GM19239 (cell line): ENCODE measurements at regions not wholly inside any gene's neighbourhood (a gene's known extent, or its start where the extent isn't known, plus 50 kb on each side); places are given as distances from the start of the nearest gene placed in this dataset.
"Not testable (repeated sequence)": the region's sequence is repeated elsewhere in the genome, so short reads cannot be mapped to it uniquely, and the experiment has no call there.

Experiments
- DNase-seq: peaks from one replicate; pipeline ENCODE4 v3.0.0; 2011; ENCODE audit warnings: low spot score; ENCODE audit not compliant: insufficient read length
- FAIRE-seq: peaks from 2 replicates; lab custom pipeline; 2011; peaks lifted over from hg19 to GRCh38; lab: Jason Lieb, UNC

DNA sequence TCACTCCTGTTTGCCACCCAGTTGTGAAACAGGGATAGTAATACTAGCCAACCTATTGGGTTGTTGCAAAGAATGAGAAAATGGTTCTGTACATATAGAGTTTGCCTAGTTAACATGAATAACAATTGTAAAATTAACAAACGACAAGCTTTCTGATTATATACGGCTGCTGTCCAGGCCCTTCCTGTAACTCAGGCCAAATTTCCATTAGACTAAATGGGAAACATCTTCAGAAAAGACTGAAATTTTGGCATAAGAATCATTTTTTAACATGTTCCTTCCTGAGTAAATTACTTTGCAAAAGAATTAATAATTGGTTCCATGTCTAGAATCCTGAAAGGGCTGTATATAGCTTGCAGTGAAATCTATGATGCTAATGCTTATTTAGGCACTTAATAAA lies 117.7 kb upstream of the SATB2 start:
- no peak for DNase-seq
- no peak for FAIRE-seq

DNA sequence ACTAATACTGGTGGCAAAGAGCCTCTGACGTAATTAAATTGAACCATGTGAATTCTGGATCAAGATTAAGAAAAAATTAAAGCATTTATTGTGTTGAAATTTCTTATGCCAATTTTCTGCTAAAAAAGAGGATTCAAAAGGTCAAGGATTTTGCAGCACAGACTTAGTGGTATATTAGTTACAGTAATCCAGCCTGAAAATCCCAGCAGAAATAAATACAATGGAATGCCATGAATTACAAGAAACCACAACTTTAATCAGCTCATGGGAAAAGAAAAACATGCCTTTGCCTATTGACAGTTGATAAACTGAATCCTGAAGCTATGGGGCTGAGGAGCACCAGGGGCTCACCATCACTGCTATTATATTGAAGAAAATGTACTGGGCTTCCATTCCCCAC lies 114.8 kb upstream of the SATB2 start:
- FAIRE-seq (no peak), DNase-seq (no peak)

DNA sequence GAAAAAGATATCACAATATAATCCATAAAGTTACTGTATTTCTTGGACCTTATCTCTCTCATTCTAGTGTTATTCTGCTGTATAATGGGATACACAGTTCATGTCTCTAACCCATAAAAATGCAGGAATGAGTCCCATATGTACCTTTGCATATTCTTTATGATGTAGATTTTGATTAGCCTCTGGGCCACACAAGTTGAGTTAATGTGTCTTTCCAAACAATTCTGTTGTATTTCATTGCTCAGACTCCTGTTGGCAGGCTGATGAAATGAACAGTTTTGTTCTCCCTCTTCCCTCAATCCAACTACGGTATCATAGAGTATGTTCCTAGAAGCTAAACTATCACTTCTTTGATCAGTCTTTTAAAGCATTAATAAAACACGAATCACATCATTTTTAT lies 113.2 kb upstream of the SATB2 start:
- no peak for FAIRE-seq

DNA sequence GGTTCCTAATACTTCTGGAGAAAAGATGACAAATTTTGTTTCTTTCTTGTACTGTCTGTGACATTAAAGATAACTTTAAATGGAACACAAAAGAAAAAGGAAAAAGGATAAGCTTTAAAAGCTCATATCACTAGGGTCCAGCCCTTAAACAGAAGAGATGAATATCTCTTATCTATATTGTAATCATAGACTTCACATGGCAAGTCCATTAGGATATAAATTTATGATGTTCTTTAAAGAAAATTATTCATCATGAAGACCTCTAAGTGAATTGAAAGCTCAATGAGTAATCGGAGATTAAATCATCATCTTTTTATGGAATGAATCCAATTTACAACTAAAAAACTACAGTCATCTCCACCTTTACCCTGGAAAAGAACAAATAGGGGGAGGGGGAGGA lies 111.6 kb upstream of the SATB2 start:
- no peak for FAIRE-seq

More for the DNA sequence above, 113.2 kb upstream of the SATB2 start:
- no peak for DNase-seq

DNA sequence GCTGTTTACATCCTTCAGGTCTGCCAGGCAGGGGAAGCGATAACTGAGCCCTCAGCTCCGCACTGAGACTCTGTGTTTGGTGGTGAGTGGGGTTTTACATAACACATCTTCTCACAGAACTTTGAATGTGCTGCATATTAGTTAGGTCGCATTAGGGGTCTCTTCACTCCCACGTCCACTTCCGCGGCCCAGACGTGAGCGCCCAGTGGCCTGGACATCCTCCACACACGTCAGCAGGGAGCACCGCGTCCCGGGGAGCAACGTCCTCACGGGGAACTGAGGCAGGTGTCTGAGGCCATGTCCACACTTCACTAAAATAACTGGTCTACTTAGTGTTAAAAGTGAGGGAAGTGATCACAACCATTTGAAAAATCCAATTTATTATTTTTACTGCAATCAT lies 100.4 kb upstream of the SATB2 start:
- no peak for FAIRE-seq
- no peak for DNase-seq

More for the DNA sequence above, 111.6 kb upstream of the SATB2 start:
- DNase-seq, result no peak

DNA sequence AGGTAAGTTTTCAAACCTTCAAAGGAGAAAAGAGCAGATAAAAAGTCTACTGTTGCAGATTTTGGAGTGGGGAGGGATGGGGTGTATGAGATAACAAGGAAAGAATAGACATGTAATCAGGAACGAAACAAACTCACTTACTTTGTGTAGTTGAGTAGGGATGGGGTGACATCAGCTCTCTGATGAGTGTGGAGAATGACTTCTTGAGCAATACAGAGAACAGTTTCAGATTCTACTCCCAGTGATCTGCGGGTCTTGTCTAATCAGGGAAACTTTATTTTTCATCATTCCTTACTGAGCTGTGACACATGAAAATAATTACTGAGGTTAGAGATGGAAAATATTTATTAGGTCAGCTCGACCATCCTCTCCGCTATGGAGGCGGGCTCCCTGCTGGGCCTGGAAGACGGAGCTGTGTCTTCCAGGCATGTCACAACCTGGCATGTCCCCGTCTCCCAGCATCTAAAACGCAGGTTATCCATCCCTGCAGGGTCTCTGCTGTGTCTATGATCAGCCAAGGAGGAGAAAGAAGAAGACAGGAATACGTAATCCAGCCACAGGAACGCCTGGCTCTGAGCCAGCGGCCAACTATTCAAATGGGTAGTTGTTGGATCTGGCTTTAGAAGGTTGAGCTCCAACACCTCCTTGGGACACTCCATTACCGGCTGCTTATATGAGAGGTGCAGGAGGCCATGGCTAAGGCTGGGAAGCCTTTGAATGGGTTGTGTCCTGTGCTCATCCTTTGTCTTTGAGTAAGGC lies 99.0 kb upstream of the SATB2 start:
- FAIRE-seq (no peak), DNase-seq (no peak)

DNA sequence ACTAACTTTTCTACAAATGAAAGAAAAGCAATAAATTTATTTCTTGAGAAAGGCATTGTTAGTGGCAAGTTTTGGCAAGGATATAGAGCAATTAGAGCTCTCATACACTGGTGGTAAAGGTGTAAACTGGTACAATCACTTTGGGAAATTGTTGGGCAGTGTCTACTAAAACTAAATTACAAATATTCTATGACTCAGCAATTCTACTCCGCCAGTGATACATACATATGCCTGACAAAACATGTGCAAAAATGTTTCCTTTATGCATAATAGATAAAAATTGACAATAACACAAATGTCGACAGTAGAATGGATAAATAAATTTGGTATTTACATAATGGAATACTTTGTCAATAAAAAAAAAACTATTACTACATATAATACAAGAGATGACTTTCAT lies 96.3 kb upstream of the SATB2 start:
- FAIRE-seq (no peak), DNase-seq (no peak)

DNA sequence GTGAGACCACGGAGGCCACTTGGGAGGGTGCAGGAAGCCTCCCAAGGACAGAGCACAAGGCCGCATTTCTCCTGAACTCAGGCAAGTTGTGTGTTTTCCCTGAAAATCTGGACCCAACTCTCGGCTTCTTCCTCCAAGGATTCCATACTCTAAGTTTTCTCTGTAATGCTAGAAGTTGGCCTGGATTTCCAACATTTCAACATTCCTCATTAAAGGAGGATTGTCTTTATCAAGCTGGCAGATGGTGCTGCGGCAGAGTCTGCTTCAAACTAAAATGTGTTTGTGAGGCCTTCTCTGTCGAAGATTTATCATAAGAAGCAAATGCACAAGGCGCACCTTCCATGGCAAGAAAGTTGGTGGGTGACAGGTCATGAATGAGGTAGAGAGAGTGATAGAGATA lies 94.4 kb upstream of the SATB2 start:
- FAIRE-seq, result no peak
- no peak for DNase-seq

DNA sequence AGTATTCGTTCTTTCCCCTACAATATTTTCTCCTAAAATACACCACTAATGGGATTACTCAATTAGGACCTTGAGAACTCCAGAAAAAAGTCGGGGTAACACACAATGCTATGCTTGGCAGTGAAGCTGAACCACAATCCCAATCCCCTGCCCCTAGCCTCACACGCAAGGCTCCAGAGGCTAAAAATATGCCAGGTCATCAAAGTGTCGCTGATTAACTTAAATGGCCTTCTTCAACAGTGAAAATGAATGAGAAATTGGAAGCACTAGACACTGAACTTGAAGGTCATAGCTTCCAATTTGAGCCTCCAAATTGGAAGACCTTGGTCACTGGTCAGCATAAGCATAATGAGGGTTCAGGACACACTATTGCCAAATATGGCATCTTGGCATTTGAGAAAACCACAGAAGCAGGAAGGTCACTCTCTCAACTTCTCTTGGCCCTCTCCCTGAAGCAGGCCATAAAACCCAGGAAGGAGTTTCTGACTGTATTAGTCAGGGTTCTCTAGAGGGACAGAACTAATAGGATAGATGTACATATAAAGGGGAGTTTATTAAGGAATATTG lies 86.0 kb upstream of the SATB2 start:
- FAIRE-seq (no peak), DNase-seq (no peak)

DNA sequence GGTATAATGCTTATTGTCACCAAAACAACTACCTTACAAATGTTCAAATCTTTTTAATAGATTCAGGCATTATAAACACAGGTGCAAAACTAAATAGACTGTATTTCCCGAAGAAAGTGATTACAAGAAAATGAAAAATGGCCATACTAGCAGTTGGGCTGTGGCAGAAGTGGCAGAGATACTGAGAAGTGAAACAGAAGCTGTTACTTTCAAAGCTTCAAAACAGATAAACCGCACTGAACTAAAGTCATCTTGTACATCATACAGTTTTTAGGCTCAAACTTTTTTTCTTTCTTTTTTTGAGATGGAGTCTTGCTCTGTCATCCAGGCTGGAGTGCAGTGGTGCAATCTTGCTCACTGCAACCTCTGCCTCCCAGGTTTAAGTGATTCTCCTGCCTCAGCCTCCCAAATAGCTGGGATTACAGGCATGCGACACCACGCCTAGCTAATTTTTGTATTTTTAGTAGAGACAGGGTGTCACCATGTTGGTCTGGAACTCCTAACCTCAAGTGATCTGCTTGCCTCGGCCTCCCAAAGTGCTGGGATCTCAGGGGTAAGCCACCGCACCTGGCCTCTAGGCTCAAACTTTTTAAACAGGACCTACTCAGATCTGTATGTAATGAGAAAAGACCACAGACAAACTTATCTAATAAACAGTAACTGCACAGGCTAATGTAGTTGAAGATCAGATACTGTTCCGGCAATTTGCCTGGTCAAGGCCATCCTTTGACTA lies 77.9 kb upstream of the SATB2 start:
- DNase-seq, result no peak
- no peak for FAIRE-seq

DNA sequence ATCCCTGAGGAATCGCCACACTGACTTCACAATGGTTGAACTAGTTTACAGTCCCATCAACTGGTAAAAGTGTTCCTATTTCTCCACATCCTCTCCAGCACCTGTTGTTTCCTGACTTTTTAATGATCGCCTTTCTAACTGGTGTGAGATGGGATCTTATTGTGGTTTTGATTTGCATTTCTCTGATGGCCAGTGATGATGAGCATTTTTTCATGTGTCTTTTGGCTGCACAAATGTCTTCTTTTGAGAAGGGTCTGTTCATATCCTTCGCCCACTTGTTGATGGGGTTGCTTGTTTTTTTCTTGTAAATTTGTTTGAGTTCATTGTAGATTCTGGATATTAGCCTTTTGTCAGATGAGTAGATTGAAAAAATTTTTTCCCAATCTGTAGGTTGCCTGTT lies 76.1 kb upstream of the SATB2 start:
- DNase-seq, FAIRE-seq: not testable (repeated sequence)

DNA sequence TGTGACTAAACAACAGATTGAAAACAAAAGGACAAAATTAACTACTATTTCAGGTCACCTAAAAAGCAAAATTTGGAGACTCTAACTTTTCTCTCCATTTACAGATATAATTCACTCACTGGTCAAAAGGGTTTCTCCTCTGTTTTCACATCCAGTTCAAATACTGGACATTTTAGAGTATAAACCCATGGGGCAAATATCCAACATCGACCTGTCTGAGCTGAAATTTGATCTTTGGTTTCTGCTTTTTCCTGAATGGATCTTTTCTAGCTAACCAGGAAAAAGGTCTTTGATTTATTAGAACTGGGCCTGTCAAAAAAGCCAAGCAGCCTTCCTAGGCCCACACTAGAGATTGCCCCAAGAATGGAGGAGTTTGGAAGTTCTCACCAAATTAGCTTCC lies 69.3 kb upstream of the SATB2 start:
- no peak for DNase-seq
- no peak for FAIRE-seq

DNA sequence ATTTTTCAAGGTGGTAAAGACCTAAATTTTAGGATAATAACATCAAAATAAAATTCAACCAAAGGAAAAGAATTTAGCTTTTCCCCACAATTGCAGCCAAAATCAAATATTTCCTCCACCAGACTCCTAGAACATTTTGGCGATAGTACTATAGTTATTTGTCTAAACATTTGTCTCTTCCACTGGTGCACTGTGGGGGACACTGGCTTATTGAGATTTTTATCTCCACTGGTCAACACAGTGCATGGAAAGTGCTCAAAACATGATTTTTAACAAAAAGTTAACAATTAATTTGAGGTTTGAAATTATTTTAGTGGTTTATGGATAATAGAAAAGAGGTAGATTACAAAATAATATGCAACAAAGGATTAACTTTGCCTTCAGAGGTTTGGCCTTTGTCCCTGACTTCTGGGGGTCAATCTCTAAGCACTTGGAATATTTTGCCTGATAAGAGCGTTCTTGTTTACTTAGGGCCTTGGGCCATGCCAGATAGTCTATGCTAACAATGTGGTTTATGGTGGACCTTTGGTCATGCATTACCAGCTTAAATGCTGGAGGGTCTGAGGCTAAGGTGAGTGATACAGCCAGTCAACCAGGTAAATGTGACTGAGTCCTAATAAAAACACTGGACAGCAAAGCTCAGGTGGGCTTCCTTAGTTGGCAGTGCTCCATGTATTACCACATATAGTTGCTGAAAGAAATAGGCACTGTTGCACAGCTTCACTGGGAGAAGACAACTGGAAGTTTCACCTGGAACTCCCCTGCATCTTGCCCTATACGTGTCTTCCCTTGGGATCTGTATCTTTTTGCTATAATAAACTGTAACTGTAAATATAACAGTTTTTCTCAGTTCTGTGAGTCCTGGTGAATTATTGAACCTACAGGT lies 67.2 kb upstream of the SATB2 start:
- FAIRE-seq (no peak), DNase-seq (no peak)

DNA sequence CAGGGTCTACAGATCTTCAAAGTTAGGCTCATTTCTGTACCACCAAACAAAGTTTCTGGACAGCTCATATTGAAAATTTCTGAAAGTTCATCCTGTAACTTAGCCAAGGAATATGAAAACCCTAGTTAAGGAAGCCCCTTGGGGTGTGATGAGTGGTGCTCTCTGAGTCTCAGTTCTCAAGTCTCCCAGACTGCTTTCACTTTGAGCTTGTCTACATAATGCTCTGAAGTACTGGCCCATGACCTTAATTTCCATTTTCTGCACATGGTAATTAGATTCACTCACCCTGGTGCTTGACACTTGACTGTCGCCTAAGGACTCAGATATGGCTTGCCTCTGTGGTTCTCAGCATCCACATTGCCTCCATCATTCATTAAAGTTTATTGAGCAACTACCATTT lies 51.7 kb upstream of the SATB2 start:
- DNase-seq (no peak), FAIRE-seq (no peak)
